Activated CD4-positive, alpha-beta T cell treated with anti-CD3 and anti-CD28 coated beads, Interleukin-2, amount 50 U/mL, for 4 hours (primary cell): ENCODE measurements at regions not wholly inside any gene's neighbourhood (a gene's known extent, or its start where the extent isn't known, plus 50 kb on each side); places are given as distances from the start of the nearest gene placed in this dataset.

Source experiments
- DNase-seq, 2 experiments: peaks; one replicate each; pipeline ENCODE4 v3.0.0-alpha.2; 2020

- DNase-seq: no peak
These were observed 89.6 kb upstream of the ARPP21 start for GRCh38 chr3:35549690-35550089.

GRCh38 chr3:35562141-35562540 is 77.2 kb upstream of the ARPP21 start:
- no peak for DNase-seq

- no peak for DNase-seq
These were observed 74.3 kb upstream of the ARPP21 start for GRCh38 chr3:35565048-35565447.
